ENCODE measurements at regions not wholly inside any gene's neighbourhood (a gene's known extent, or its start where the extent isn't known, plus 50 kb on each side); places are given as distances from the start of the nearest gene placed in this dataset.

GRCh38 chr14:86892152-86892956 is 1100.6 kb downstream of the GALC start:
- peaks cover 4% of the 10 kb centered on the region for H3K36me3 Mint-ChIP-seq (ENCODE audit: unreplicated experiment)
- H3K9me3 Mint-ChIP-seq (ENCODE audit: unreplicated experiment): no peaks in the 10 kb centered on the region
- DNase-seq: no peak
- H3K4me3 Mint-ChIP-seq (ENCODE audit: unreplicated experiment): no peak overlapping the region
- H3K27me3 Mint-ChIP-seq (ENCODE audit: unreplicated experiment): no peaks in the 10 kb centered on the region
- TF ChIP-seq CTCF (IDR thresholded peaks at IDR 0.05; ENCODE audit: partially characterized antibody, unreplicated experiment): no peak
- H3K27ac Mint-ChIP-seq (ENCODE audit: unreplicated experiment): no peak overlapping the region
- H3K4me1 Mint-ChIP-seq (ENCODE audit: low read depth, unreplicated experiment): no peaks in the 10 kb centered on the region

DNA sequence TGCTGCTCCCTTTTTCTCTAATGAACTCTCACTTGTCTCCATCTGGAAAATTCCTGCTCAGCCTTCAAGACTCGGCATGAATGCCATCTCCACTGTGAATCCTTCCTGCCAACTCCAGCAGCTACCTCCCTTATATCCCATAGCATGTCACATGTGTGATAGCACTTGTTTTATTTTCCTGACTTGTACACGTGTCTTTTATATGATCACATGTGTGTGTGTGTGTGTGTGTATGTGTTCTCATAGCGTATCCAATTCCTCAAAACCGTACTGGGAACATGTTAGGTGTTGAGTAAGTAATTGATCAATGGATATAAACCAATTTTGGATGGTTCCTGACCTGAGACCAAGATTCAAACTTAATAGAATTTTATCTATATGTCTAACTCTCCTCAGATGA is 1107.7 kb downstream of the GALC start:
- H3K27me3 Mint-ChIP-seq (ENCODE audit: unreplicated experiment): no peaks in the 10 kb centered on the region
- H3K27ac Mint-ChIP-seq (ENCODE audit: unreplicated experiment): no peak overlapping the region
- no peak overlapping the region for H3K4me3 Mint-ChIP-seq (ENCODE audit: unreplicated experiment)
- peaks cover 5% of the 10 kb centered on the region for H3K36me3 Mint-ChIP-seq (ENCODE audit: unreplicated experiment)
- TF ChIP-seq CTCF (IDR thresholded peaks at IDR 0.05; ENCODE audit: partially characterized antibody, unreplicated experiment): no peak
- no peak for DNase-seq
- H3K9me3 Mint-ChIP-seq (ENCODE audit: unreplicated experiment): no peaks in the 10 kb centered on the region
- H3K4me1 Mint-ChIP-seq (ENCODE audit: low read depth, unreplicated experiment): no peaks in the 10 kb centered on the region

DNA sequence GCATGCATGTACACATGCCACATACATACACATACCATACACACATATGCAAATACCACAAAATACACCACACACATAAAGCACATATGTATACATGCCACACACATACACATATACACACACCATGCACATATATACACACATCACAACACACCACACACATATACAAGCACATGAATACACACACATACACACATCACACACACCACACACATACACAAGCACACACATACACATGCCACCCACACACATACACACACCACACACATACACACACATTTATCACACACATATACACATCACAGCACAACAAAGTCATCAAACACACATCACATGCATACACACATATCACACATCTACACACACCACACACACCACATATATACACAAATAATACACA is 1108.5 kb downstream of the GALC start:
- H3K4me3 Mint-ChIP-seq (ENCODE audit: unreplicated experiment): no peak overlapping the region
- no peak for TF ChIP-seq CTCF (IDR thresholded peaks at IDR 0.05; ENCODE audit: partially characterized antibody, unreplicated experiment)
- no peaks in the 10 kb centered on the region for H3K4me1 Mint-ChIP-seq (ENCODE audit: low read depth, unreplicated experiment)
- no peak overlapping the region for H3K27ac Mint-ChIP-seq (ENCODE audit: unreplicated experiment)
- no peak for DNase-seq
- H3K36me3 Mint-ChIP-seq (ENCODE audit: unreplicated experiment): peaks cover 5% of the 10 kb centered on the region
- H3K27me3 Mint-ChIP-seq (ENCODE audit: unreplicated experiment): no peaks in the 10 kb centered on the region
- H3K9me3 Mint-ChIP-seq (ENCODE audit: unreplicated experiment): no peaks in the 10 kb centered on the region

- Mint-ChIP-seq H3K27ac (ENCODE audit: unreplicated experiment) (no peak overlapping the region), H3K9me3 (ENCODE audit: unreplicated experiment) (no peaks in the 10 kb centered on the region), H3K4me3 (ENCODE audit: unreplicated experiment) (no peak overlapping the region), H3K27me3 (ENCODE audit: unreplicated experiment) (no peaks in the 10 kb centered on the region), H3K4me1 (ENCODE audit: low read depth, unreplicated experiment) (no peaks in the 10 kb centered on the region), H3K36me3 (ENCODE audit: unreplicated experiment) (peaks cover 5% of the 10 kb centered on the region)
- no peak for DNase-seq
- TF ChIP-seq CTCF (IDR thresholded peaks at IDR 0.05; ENCODE audit: partially characterized antibody, unreplicated experiment): no peak
Observed at GRCh38 chr14:86882818-86883217, 1110.2 kb downstream of the GALC start.

- DNase-seq: no peak
- no peaks in the 10 kb centered on the region for H3K27me3 Mint-ChIP-seq (ENCODE audit: unreplicated experiment)
- TF ChIP-seq CTCF (IDR thresholded peaks at IDR 0.05; ENCODE audit: partially characterized antibody, unreplicated experiment): no peak
- no peaks in the 10 kb centered on the region for H3K9me3 Mint-ChIP-seq (ENCODE audit: unreplicated experiment)
- H3K36me3 Mint-ChIP-seq (ENCODE audit: unreplicated experiment): no peaks in the 10 kb centered on the region
- peaks cover 4% of the 10 kb centered on the region for H3K4me1 Mint-ChIP-seq (ENCODE audit: low read depth, unreplicated experiment)
- no peak overlapping the region for H3K4me3 Mint-ChIP-seq (ENCODE audit: unreplicated experiment)
- H3K27ac Mint-ChIP-seq (ENCODE audit: unreplicated experiment): no peak overlapping the region
Observed at GRCh38 chr14:86865934-86866333, 1127.0 kb downstream of the GALC start.

All from glutamatergic neuron (in vitro differentiated cells).